ENCODE measurements at regions not wholly inside any gene's neighbourhood (a gene's known extent, or its start where the extent isn't known, plus 50 kb on each side); places are given as distances from the start of the nearest gene placed in this dataset.

GRCh38 chr10:29026802-29027580, 261.9 kb upstream of the LYZL1 start:
- no peak for DNase-seq (ENCODE audit: low read depth in 2 of 2)

- no peak for DNase-seq (ENCODE audit: low read depth in 2 of 2)
These were observed 260.4 kb upstream of the LYZL1 start for GRCh38 chr10:29028486-29028885.

GRCh38 chr10:29030900-29031299, 258.0 kb upstream of the LYZL1 start:
- no peak for DNase-seq (ENCODE audit: low read depth in 2 of 2)

- no peak for DNase-seq (ENCODE audit: low read depth in 2 of 2)
These were observed 256.7 kb upstream of the LYZL1 start for GRCh38 chr10:29032169-29032568.

- no peak for DNase-seq (ENCODE audit: low read depth in 2 of 2)
These were observed 255.4 kb upstream of the LYZL1 start for GRCh38 chr10:29033311-29033940.

GRCh38 chr10:29034592-29034991, 254.3 kb upstream of the LYZL1 start:
- DNase-seq (ENCODE audit: low read depth in 2 of 2): no peak

GRCh38 chr10:29035721-29036120, 253.1 kb upstream of the LYZL1 start:
- no peak for DNase-seq (ENCODE audit: low read depth in 2 of 2)

GRCh38 chr10:29037348-29038113, 251.3 kb upstream of the LYZL1 start:
- no peak for DNase-seq (ENCODE audit: low read depth in 2 of 2)

- DNase-seq (ENCODE audit: low read depth in 2 of 2): no peak
These were observed 249.8 kb upstream of the LYZL1 start for GRCh38 chr10:29039091-29039490.

- no peak for DNase-seq (ENCODE audit: low read depth in 2 of 2)
These were observed 249.1 kb upstream of the LYZL1 start for GRCh38 chr10:29039677-29040189.

GRCh38 chr10:29041616-29042015, 247.3 kb upstream of the LYZL1 start:
- DNase-seq (ENCODE audit: low read depth in 2 of 2): no peak

GRCh38 chr10:29048506-29048905, 240.4 kb upstream of the LYZL1 start:
- no peak for DNase-seq (ENCODE audit: low read depth in 2 of 2)

GRCh38 chr10:29050081-29050480, 238.8 kb upstream of the LYZL1 start:
- DNase-seq (ENCODE audit: low read depth in 2 of 2): no peak

GRCh38 chr10:29055101-29055500, 233.8 kb upstream of the LYZL1 start:
- no peak for DNase-seq (ENCODE audit: low read depth in 2 of 2)

GRCh38 chr10:29056729-29057128, 232.1 kb upstream of the LYZL1 start:
- no peak for DNase-seq (ENCODE audit: low read depth in 2 of 2)

- DNase-seq (ENCODE audit: low read depth in 2 of 2): no peak
These were observed 231.0 kb upstream of the LYZL1 start for GRCh38 chr10:29057822-29058331.

- no peak for DNase-seq (ENCODE audit: low read depth in 2 of 2)
These were observed 224.8 kb upstream of the LYZL1 start for GRCh38 chr10:29063806-29064644.

- no peak for DNase-seq (ENCODE audit: low read depth in 2 of 2)
These were observed 224.2 kb upstream of the LYZL1 start for GRCh38 chr10:29064680-29065079.

- no peak for DNase-seq (ENCODE audit: low read depth in 2 of 2)
These were observed 221.7 kb upstream of the LYZL1 start for GRCh38 chr10:29067161-29067560.

- DNase-seq (ENCODE audit: low read depth in 2 of 2): no peak
These were observed 221.2 kb upstream of the LYZL1 start for GRCh38 chr10:29067628-29068027.

GRCh38 chr10:29068302-29068701, 220.6 kb upstream of the LYZL1 start:
- no peak for DNase-seq (ENCODE audit: low read depth in 2 of 2)

All from stimulated activated CD4-positive, alpha-beta T cell treated with anti-CD3 and anti-CD28 coated beads, Interleukin-15, amount 100 ng/mL, for 48 hours (primary cell).